Psoas muscle (tissue), 7 donors: ENCODE measurements at regions not wholly inside any gene's neighbourhood (a gene's known extent, or its start where the extent isn't known, plus 50 kb on each side); places are given as distances from the start of the nearest gene placed in this dataset.

Experiments used
- ATAC-seq, 4 donors: fragments of 200-7000 bp; cut with Tn5 transposase; one replicate each; pipeline ENCODE4 v1.9.1; 2020; ENCODE audit warnings: moderate library complexity in 3 of 4, mild to moderate bottlenecking in 2 of 4
- DNase-seq, 2 donors: peaks; one replicate each; pipeline ENCODE4 v3.0.0-alpha.2; 2020
- H3K27ac ChIP-seq: fragments of 200-600 bp; one replicate; pipeline ENCODE4 v1.8.0; 2022
- H3K27me3 ChIP-seq, 3 donors: fragments of 200-600 bp in 1 of 3; one replicate each; pipeline versions ENCODE4 v1.6.1 to v1.8.0; 2013 to 2022; ENCODE audit warnings: low read length in 2 of 3, mild to moderate bottlenecking in 2 of 3, moderate library complexity in 1 of 3; ENCODE audit not compliant: insufficient read depth in 3 of 3
- H3K36me3 ChIP-seq, 2 donors: fragments of 200-600 bp in 1 of 2; one replicate each; pipeline versions ENCODE4 v1.6.1 to v1.8.0; 2013 to 2022; ENCODE audit warnings: low read depth in 1 of 2, mild to moderate bottlenecking in 1 of 2, moderate library complexity in 1 of 2; ENCODE audit not compliant: insufficient read depth in 1 of 2
- H3K4me1 ChIP-seq: fragments of 200-600 bp; one replicate; pipeline ENCODE4 v1.8.0; 2022
- H3K4me3 ChIP-seq: fragments of 200-600 bp; one replicate; pipeline ENCODE4 v1.8.0; 2022; ENCODE audit warnings: mild to moderate bottlenecking
- H3K9me3 ChIP-seq: fragments of 200-600 bp; one replicate; pipeline ENCODE4 v1.8.0; 2022
- CTCF ChIP-seq: fragments of 200-600 bp; IDR thresholded peaks from one replicate; pipeline ENCODE4 v1.8.0; 2022; ENCODE audit warnings: antibody characterized with exemption
- WGBS, 3 donors: extraction: QIAGEN DNeasy Blood & Tissue Kit; methylation state at CpG; one replicate each; pipeline versions ENCODE4 v1.1.6 to v1.1.7; 2013; 5-methylcytosine and 5-hydroxymethylcytosine counted together
- intact Hi-C, 2 donors: fragments of 100-400 bp; cut with DNase I; formaldehyde crosslinking; loops; one replicate each; pipeline versions ENCODE4 v1.11.0 to v1.14.2; 2022
- donor health status: healthy with polysubstance abuse.
- donor health status: DM: no; HTN: no; CAD: no; lungs with moderate emphysema.
- donor health status: Bipolar disorder and iron deficiency.
- donor health status: healthy.
- donor health status: DM: yes; HTN: yes; CAD: no.
- donor health status: DM: no; HTN: no; CAD: no.
- donor health status: DM: yes; HTN: yes; CAD: no.

- Histone ChIP-seq H3K27me3 (no peaks in the 10 kb centered on the region), H3K9me3 (no peaks in the 10 kb centered on the region), H3K27ac (no peak overlapping the region), H3K4me3 (no peak overlapping the region), H3K36me3 (no peaks in the 10 kb centered on the region), H3K4me1 (no peaks in the 10 kb centered on the region)
- WGBS, 3 donors = 76 to 81% (median 77%) methylated on average over 2 of the region's 2 CpGs
- ATAC-seq (no peak), DNase-seq (no peak)
- intact Hi-C loops = no loop called here
- no peak for TF ChIP-seq CTCF
These were observed 189.3 kb downstream of the POU4F1 start for GRCh38 chr13:78413887-78414553.

- H3K4me1 ChIP-seq = no peaks in the 10 kb centered on the region
- no peaks in the 10 kb centered on the region for H3K36me3 ChIP-seq
- intact Hi-C loops = no loop called here
- H3K27me3 ChIP-seq = peaks cover 0 to 2% (median 0%) of the 10 kb centered on the region in 3 donors
- no peak overlapping the region for H3K27ac ChIP-seq
- no peak for TF ChIP-seq CTCF
- WGBS, 3 donors = 54 to 75% (median 68%) methylated on average over 1 of the region's 1 CpG
- H3K9me3 ChIP-seq = no peaks in the 10 kb centered on the region
- DNase-seq (no peak), ATAC-seq (no peak)
- no peak overlapping the region for H3K4me3 ChIP-seq
These were observed 192.5 kb downstream of the POU4F1 start for GRCh38 chr13:78410847-78411246.

- Histone ChIP-seq H3K27me3 (peaks cover 0 to 2% (median 0%) of the 10 kb centered on the region in 3 donors), H3K4me3 (no peak overlapping the region), H3K4me1 (no peaks in the 10 kb centered on the region), H3K27ac (no peak overlapping the region), H3K36me3 (no peaks in the 10 kb centered on the region), H3K9me3 (no peaks in the 10 kb centered on the region)
- 7 to 21% (median 18%) methylated on average over 2 of the region's 2 CpGs for WGBS, 3 donors
- intact Hi-C loops = no loop called here
- no peak for TF ChIP-seq CTCF
- ATAC-seq (no peak), DNase-seq (no peak)
These were observed 193.2 kb downstream of the POU4F1 start for GRCh38 chr13:78410164-78410563.

GRCh38 chr13:78409172-78409571 lies 194.2 kb downstream of the POU4F1 start:
- intact Hi-C loops = no loop called here
- H3K4me1 ChIP-seq = no peaks in the 10 kb centered on the region
- WGBS, 3 donors = 81 to 85% (median 82%) methylated on average over 2 of the region's 2 CpGs
- no peak for ATAC-seq
- no peaks in the 10 kb centered on the region for H3K9me3 ChIP-seq
- H3K4me3 ChIP-seq = no peak overlapping the region
- H3K36me3 ChIP-seq = no peaks in the 10 kb centered on the region
- TF ChIP-seq CTCF = no peak
- H3K27ac ChIP-seq = no peak overlapping the region
- DNase-seq = no peak
- H3K27me3 ChIP-seq = peaks cover 0 to 2% (median 0%) of the 10 kb centered on the region in 3 donors

- H3K4me3 ChIP-seq = no peak overlapping the region
- 83 to 88% (median 87%) methylated on average over 6 of the region's 6 CpGs for WGBS, 3 donors
- no peak overlapping the region for H3K27ac ChIP-seq
- DNase-seq = no peak
- no peaks in the 10 kb centered on the region for H3K9me3 ChIP-seq
- peaks cover 0 to 2% (median 0%) of the 10 kb centered on the region in 3 donors for H3K27me3 ChIP-seq
- H3K36me3 ChIP-seq = no peaks in the 10 kb centered on the region
- ATAC-seq = no peak
- TF ChIP-seq CTCF = no peak
- H3K4me1 ChIP-seq = no peaks in the 10 kb centered on the region
- intact Hi-C loops = no loop called here
These were observed 198.4 kb downstream of the POU4F1 start for GRCh38 chr13:78404846-78405360.
